ENCODE measurements at regions not wholly inside any gene's neighbourhood (a gene's known extent, or its start where the extent isn't known, plus 50 kb on each side); places are given as distances from the start of the nearest gene placed in this dataset.

GRCh38 chr7:1377111-1377909, 82.0 kb downstream of the MICALL2 start:
- Mint-ChIP-seq H3K36me3 (ENCODE audit: low read depth) (no peaks in the 10 kb centered on the region), H3K9me3 (no peaks in the 10 kb centered on the region), H3K4me1 (ENCODE audit: low read depth) (no peaks in the 10 kb centered on the region), H3K27me3 (ENCODE audit: low read depth) (no peaks in the 10 kb centered on the region), H3K27ac (no peak overlapping the region), H3K4me3 (no peak overlapping the region)

GRCh38 chr7:1378610-1379601, 80.4 kb downstream of the MICALL2 start:
- H3K27ac Mint-ChIP-seq = no peak overlapping the region

GRCh38 chr7:1380231-1380815, 78.9 kb downstream of the MICALL2 start:
- Mint-ChIP-seq H3K9me3 (no peaks in the 10 kb centered on the region), H3K27me3 (ENCODE audit: low read depth) (no peaks in the 10 kb centered on the region), H3K27ac (no peak overlapping the region), H3K4me1 (ENCODE audit: low read depth) (no peaks in the 10 kb centered on the region), H3K4me3 (no peak overlapping the region), H3K36me3 (ENCODE audit: low read depth) (no peaks in the 10 kb centered on the region)

More at GRCh38 chr7:1378610-1379601, 80.4 kb downstream of the MICALL2 start:
- H3K36me3 Mint-ChIP-seq (ENCODE audit: low read depth) = no peaks in the 10 kb centered on the region
- no peak overlapping the region for H3K4me3 Mint-ChIP-seq
- no peaks in the 10 kb centered on the region for H3K27me3 Mint-ChIP-seq (ENCODE audit: low read depth)
- H3K4me1 Mint-ChIP-seq (ENCODE audit: low read depth) = no peaks in the 10 kb centered on the region
- no peaks in the 10 kb centered on the region for H3K9me3 Mint-ChIP-seq

GRCh38 chr7:1380821-1381580, 78.3 kb downstream of the MICALL2 start:
- no peaks in the 10 kb centered on the region for H3K4me1 Mint-ChIP-seq (ENCODE audit: low read depth)
- H3K4me3 Mint-ChIP-seq = no peak overlapping the region
- no peaks in the 10 kb centered on the region for H3K27me3 Mint-ChIP-seq (ENCODE audit: low read depth)
- no peaks in the 10 kb centered on the region for H3K36me3 Mint-ChIP-seq (ENCODE audit: low read depth)
- no peak overlapping the region for H3K27ac Mint-ChIP-seq
- H3K9me3 Mint-ChIP-seq = no peaks in the 10 kb centered on the region

GRCh38 chr7:1382553-1383397, 76.5 kb downstream of the MICALL2 start:
- H3K27ac Mint-ChIP-seq = no peak overlapping the region
- H3K4me1 Mint-ChIP-seq (ENCODE audit: low read depth) = no peaks in the 10 kb centered on the region
- H3K27me3 Mint-ChIP-seq (ENCODE audit: low read depth) = no peaks in the 10 kb centered on the region
- no peaks in the 10 kb centered on the region for H3K36me3 Mint-ChIP-seq (ENCODE audit: low read depth)
- no peak overlapping the region for H3K4me3 Mint-ChIP-seq
- no peaks in the 10 kb centered on the region for H3K9me3 Mint-ChIP-seq

GRCh38 chr7:1383398-1384112, 75.7 kb downstream of the MICALL2 start:
- Mint-ChIP-seq H3K4me1 (ENCODE audit: low read depth) (no peaks in the 10 kb centered on the region), H3K4me3 (no peak overlapping the region), H3K36me3 (ENCODE audit: low read depth) (no peaks in the 10 kb centered on the region), H3K27ac (no peak overlapping the region), H3K27me3 (ENCODE audit: low read depth) (no peaks in the 10 kb centered on the region), H3K9me3 (no peaks in the 10 kb centered on the region)

GRCh38 chr7:1384113-1384415, 75.2 kb downstream of the MICALL2 start:
- Mint-ChIP-seq H3K4me3 (no peak overlapping the region), H3K4me1 (ENCODE audit: low read depth) (no peaks in the 10 kb centered on the region), H3K9me3 (no peaks in the 10 kb centered on the region), H3K27ac (no peak overlapping the region), H3K27me3 (ENCODE audit: low read depth) (no peaks in the 10 kb centered on the region), H3K36me3 (ENCODE audit: low read depth) (no peaks in the 10 kb centered on the region)
